Ovary (tissue), 7 donors: ENCODE measurements at regions not wholly inside any gene's neighbourhood (a gene's known extent, or its start where the extent isn't known, plus 50 kb on each side); places are given as distances from the start of the nearest gene placed in this dataset.

Source experiments
- DNase-seq, 5 donors: peaks; one replicate each; pipeline ENCODE4 v3.0.0-alpha.2; 2019 to 2020
- H3K27ac ChIP-seq, 2 donors: fragments of 200-600 bp; one replicate each; pipeline versions ENCODE4 v1.5.1 to v1.8.0; 2019 to 2022
- H3K27me3 ChIP-seq: fragments of 200-600 bp; one replicate; pipeline ENCODE4 v1.8.0; 2022
- H3K36me3 ChIP-seq: fragments of 200-600 bp; sonication (generic); one replicate; pipeline ENCODE4 v1.5.1; 2019
- H3K4me1 ChIP-seq: one replicate; pipeline ENCODE4 v1.8.1; 2013; ENCODE audit warnings: mild to moderate bottlenecking, moderate library complexity; ENCODE audit not compliant: insufficient read depth
- H3K4me3 ChIP-seq: fragments of 200-600 bp; sonication (generic); one replicate; pipeline ENCODE4 v1.5.1; 2017
- H3K9me3 ChIP-seq, 2 donors: fragments of 200-600 bp in 1 of 2; sonication (generic) in 1 of 2; one replicate each; pipeline versions ENCODE4 v1.5.1 to v1.8.1; 2013 to 2019; ENCODE audit warnings: mild to moderate bottlenecking in 1 of 2, moderate library complexity in 1 of 2
- CTCF ChIP-seq, 3 donors: fragments of 450-650 bp in 2 of 3; fragments of 200-600 bp in 1 of 3; IDR thresholded peaks; one replicate each; pipeline versions ENCODE4 v1.5.1 to v1.8.0; 2016 to 2022; ENCODE audit warnings: antibody characterized with exemption in 3 of 3, mild to moderate bottlenecking in 1 of 3
- EP300 ChIP-seq: sonication (generic); formaldehyde crosslinking; IDR thresholded peaks from one replicate; pipeline ENCODE4 v1.6.1; 2017; ENCODE audit warnings: antibody characterized with exemption
- POLR2A ChIP-seq: fragments of 450-650 bp; IDR thresholded peaks from one replicate; pipeline ENCODE4 v1.6.1; 2017; ENCODE audit warnings: antibody characterized with exemption, mild to moderate bottlenecking, moderate library complexity
- WGBS, 3 donors: extraction: QIAGEN DNeasy Blood & Tissue Kit in 1 of 3; methylation state at CpG; one replicate each; pipeline versions ENCODE4 v1.1.5 to v1.1.7; 2013 to 2017; 5-methylcytosine and 5-hydroxymethylcytosine counted together
- intact Hi-C, 4 donors: fragments of 100-400 bp; cut with DNase I; formaldehyde crosslinking; loops; one replicate each; pipeline versions ENCODE4 v1.11.0 to v1.15.1; 2022 to 2023
- donor health status: DM: no; HTN: no; CAD: no; lungs with moderate emphysema.
- donor health status: DM: no; HTN: no; CAD: no.
- donor health status: Bipolar disorder and iron deficiency.
- donor health status: DM: no; HTN: no; CAD: no.
- donor health status: DM: yes; HTN: yes; CAD: no.

GRCh38 chr12:58393152-58393551, 451.8 kb downstream of the ATP23 start:
- 91 to 97% (median 91%) methylated on average over 3 of the region's 3 CpGs for WGBS, 3 donors
- H3K36me3 ChIP-seq = no peaks in the 10 kb centered on the region
- no peak for DNase-seq
- H3K4me3 ChIP-seq = no peak overlapping the region
- intact Hi-C loops = no loop called here
- no peaks in the 10 kb centered on the region for H3K27me3 ChIP-seq
- no peaks in the 10 kb centered on the region for H3K9me3 ChIP-seq
- TF ChIP-seq CTCF (IDR thresholded peaks at IDR 0.05) (no peak), POLR2A (no peak), EP300 (no peak)
- H3K27ac ChIP-seq = no peak overlapping the region
- H3K4me1 ChIP-seq = peaks cover 2% of the 10 kb centered on the region

- no peaks in the 10 kb centered on the region for H3K9me3 ChIP-seq
- no peaks in the 10 kb centered on the region for H3K27me3 ChIP-seq
- no peak for DNase-seq
- no peak overlapping the region for H3K4me3 ChIP-seq
- no peaks in the 10 kb centered on the region for H3K36me3 ChIP-seq
- TF ChIP-seq CTCF (IDR thresholded peaks at IDR 0.05) = no peak
- intact Hi-C loops = no loop called here
- H3K4me1 ChIP-seq = no peaks in the 10 kb centered on the region
- no peak overlapping the region for H3K27ac ChIP-seq
- 87 to 97% (median 96%) methylated on average over 3 of the region's 3 CpGs for WGBS, 3 donors
These were observed 453.7 kb downstream of the ATP23 start for GRCh38 chr12:58395056-58395455.

DNA sequence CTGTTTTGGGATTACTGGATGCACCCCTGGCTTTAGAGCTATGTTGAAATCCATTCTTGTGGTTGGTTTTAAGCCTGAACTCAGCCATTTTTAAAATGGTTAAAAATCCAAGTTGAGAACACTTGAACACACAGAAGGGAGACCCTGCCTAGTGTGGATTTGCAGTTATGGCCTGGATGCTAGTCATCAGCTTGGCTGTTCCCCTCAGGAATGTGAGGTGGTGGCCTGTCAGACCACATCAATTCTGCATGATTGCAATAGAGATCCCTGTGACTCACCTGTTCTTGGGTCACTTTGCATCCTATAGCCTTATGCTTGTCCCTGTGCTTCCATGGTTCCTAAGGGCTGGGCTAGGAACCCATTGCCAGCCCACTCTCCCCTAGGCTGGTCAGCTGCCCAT, 454.1 kb downstream of the ATP23 start:
- no peak for TF ChIP-seq EP300
- no peaks in the 10 kb centered on the region for H3K4me1 ChIP-seq
- no peak overlapping the region for H3K4me3 ChIP-seq
- H3K9me3 ChIP-seq = no peaks in the 10 kb centered on the region
- DNase-seq = no peak
- intact Hi-C loops = no loop called here
- H3K27ac ChIP-seq = no peak overlapping the region
- H3K27me3 ChIP-seq = no peaks in the 10 kb centered on the region
- no peaks in the 10 kb centered on the region for H3K36me3 ChIP-seq

DNA sequence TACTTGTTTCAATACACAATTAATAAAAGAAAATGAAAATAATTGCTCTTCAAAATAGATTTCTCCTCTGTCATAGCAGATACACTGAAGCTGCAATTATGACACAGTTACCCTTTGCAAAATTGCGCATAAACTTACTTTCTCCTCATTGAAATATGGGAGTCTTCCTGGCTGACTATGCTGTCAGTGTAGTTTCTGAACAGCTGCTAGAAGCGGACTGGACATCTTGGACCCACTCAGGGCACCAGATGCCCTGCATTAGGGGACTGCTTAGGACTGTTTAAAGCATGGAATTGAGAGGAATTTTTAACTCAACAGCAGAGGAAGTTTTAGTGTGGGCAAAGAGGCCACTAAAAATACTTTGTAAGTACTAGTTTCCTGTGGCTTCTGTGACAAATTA, 454.9 kb downstream of the ATP23 start:
- intact Hi-C loops = no loop called here
- Histone ChIP-seq H3K9me3 (no peaks in the 10 kb centered on the region), H3K36me3 (no peaks in the 10 kb centered on the region), H3K4me1 (no peaks in the 10 kb centered on the region), H3K4me3 (no peak overlapping the region), H3K27me3 (no peaks in the 10 kb centered on the region), H3K27ac (no peak overlapping the region)
- TF ChIP-seq POLR2A = no peak
- no peak for TF ChIP-seq CTCF (IDR thresholded peaks at IDR 0.05)
- DNase-seq = no peak
- WGBS, 3 donors = 88 to 90% (median 89%) methylated on average over 2 of the region's 2 CpGs

GRCh38 chr12:58405363-58405762, 464.0 kb downstream of the ATP23 start:
- intact Hi-C loops = no loop called here
- peaks cover 3% of the 10 kb centered on the region for H3K4me1 ChIP-seq
- no peak for TF ChIP-seq POLR2A
- no peak for TF ChIP-seq CTCF (IDR thresholded peaks at IDR 0.05)
- no peak for TF ChIP-seq EP300
- no peak for DNase-seq
- H3K27me3 ChIP-seq = no peaks in the 10 kb centered on the region
- H3K4me3 ChIP-seq = no peak overlapping the region
- WGBS, 3 donors = 90 to 94% (median 90%) methylated on average over 4 of the region's 4 CpGs
- no peak overlapping the region for H3K27ac ChIP-seq
- no peaks in the 10 kb centered on the region for H3K36me3 ChIP-seq
- H3K9me3 ChIP-seq = no peaks in the 10 kb centered on the region
